ENCODE measurements at regions not wholly inside any gene's neighbourhood (a gene's known extent, or its start where the extent isn't known, plus 50 kb on each side); places are given as distances from the start of the nearest gene placed in this dataset.
"Not testable (repeated sequence)": the region's sequence is repeated elsewhere in the genome, so short reads cannot be mapped to it uniquely, and the experiment has no call there.

GRCh38 chr4:141290771-141291170, 70.1 kb downstream of the ZNF330 start:
- DNase-seq: no peak

- DNase-seq: no peak
Measured at GRCh38 chr4:141294306-141294705, 73.6 kb downstream of the ZNF330 start.

GRCh38 chr4:141301216-141301615, 80.5 kb downstream of the ZNF330 start:
- DNase-seq: no peak

- DNase-seq: no peak
Measured at GRCh38 chr4:141302924-141303323, 82.2 kb downstream of the ZNF330 start.

GRCh38 chr4:141304346-141304745, 83.7 kb downstream of the ZNF330 start:
- DNase-seq: no peak

GRCh38 chr4:141306331-141306730, 85.6 kb downstream of the ZNF330 start:
- peak; percentile 28 for DNase-seq

- DNase-seq: peak; percentile 24
Measured at GRCh38 chr4:141307241-141307689, 86.6 kb downstream of the ZNF330 start.

- no peak for DNase-seq
Measured at GRCh38 chr4:141309874-141310273, 89.2 kb downstream of the ZNF330 start.

GRCh38 chr4:141311246-141312204, 90.8 kb downstream of the ZNF330 start:
- no peak for DNase-seq

- no peak for DNase-seq
Measured at GRCh38 chr4:141314627-141315026, 93.9 kb downstream of the ZNF330 start.

- no peak for DNase-seq
Measured at GRCh38 chr4:141328560-141329173, 108.0 kb downstream of the ZNF330 start.

- DNase-seq: no peak
Measured at GRCh38 chr4:141329174-141329569, 108.5 kb downstream of the ZNF330 start.

GRCh38 chr4:141330616-141331015, 109.9 kb downstream of the ZNF330 start:
- no peak for DNase-seq

- DNase-seq: no peak
Measured at GRCh38 chr4:141331534-141332358, 111.1 kb downstream of the ZNF330 start.

- not testable (repeated sequence) for DNase-seq
Measured at GRCh38 chr4:141332359-141333181, 111.9 kb downstream of the ZNF330 start.

GRCh38 chr4:141333456-141334230, 112.9 kb downstream of the ZNF330 start:
- DNase-seq: not testable (repeated sequence)

- DNase-seq: no peak
Measured at GRCh38 chr4:141335166-141335565, 114.5 kb downstream of the ZNF330 start.

- DNase-seq: no peak
Measured at GRCh38 chr4:141338238-141338637, 117.5 kb downstream of the ZNF330 start.

GRCh38 chr4:141339391-141339790, 118.7 kb downstream of the ZNF330 start:
- DNase-seq: no peak

GRCh38 chr4:141339966-141340365, 119.3 kb downstream of the ZNF330 start:
- no peak for DNase-seq

- no peak for DNase-seq
Measured at GRCh38 chr4:141340458-141340857, 119.8 kb downstream of the ZNF330 start.
